ENCODE measurements at regions not wholly inside any gene's neighbourhood (a gene's known extent, or its start where the extent isn't known, plus 50 kb on each side); places are given as distances from the start of the nearest gene placed in this dataset.

- no peaks in the 10 kb centered on the region for H3K36me3 ChIP-seq
- no peak overlapping the region for H3K4me3 ChIP-seq
- TF ChIP-seq CTCF (IDR thresholded peaks at IDR 0.05) (no peak), POLR2A (IDR thresholded peaks at IDR 0.05) (no peak), POLR2AphosphoS5 (IDR thresholded peaks at IDR 0.05) (no peak), EP300 (IDR thresholded peaks at IDR 0.05) (no peak)
- H3K4me1 ChIP-seq = peaks cover 29 to 39% (median 31%) of the 10 kb centered on the region in 4 donors
- no peak overlapping the region for H3K27ac ChIP-seq
- no peaks in the 10 kb centered on the region for H3K27me3 ChIP-seq
- DNase-seq (no peak), ATAC-seq (ENCODE audit: low FRiP score in 2 of 2) (no peak)
- no peaks in the 10 kb centered on the region for H3K9me3 ChIP-seq
- WGBS, 2 donors = 61 to 62% methylated on average over 2 of the region's 2 CpGs
These were observed 421.4 kb downstream of the SHQ1 start for GRCh38 chr3:72426618-72427397.

- H3K9me3 ChIP-seq = peaks cover 0 to 4% (median 0%) of the 10 kb centered on the region in 4 donors
- no peaks in the 10 kb centered on the region for H3K36me3 ChIP-seq
- ATAC-seq (ENCODE audit: low FRiP score in 2 of 2) (no peak), DNase-seq (no peak)
- H3K27ac ChIP-seq = no peak overlapping the region
- TF ChIP-seq CTCF (IDR thresholded peaks at IDR 0.05) (no peak), EP300 (IDR thresholded peaks at IDR 0.05) (no peak), POLR2AphosphoS5 (IDR thresholded peaks at IDR 0.05) (no peak), POLR2A (IDR thresholded peaks at IDR 0.05) (no peak)
- H3K4me3 ChIP-seq = no peak overlapping the region
- WGBS, 2 donors = 89 to 94% methylated on average over 3 of the region's 3 CpGs
- H3K4me1 ChIP-seq = peaks cover 15 to 30% (median 27%) of the 10 kb centered on the region in 4 donors
- H3K27me3 ChIP-seq = no peaks in the 10 kb centered on the region
These were observed 424.6 kb downstream of the SHQ1 start for GRCh38 chr3:72423643-72424042.

GRCh38 chr3:72421786-72422185 lies 426.5 kb downstream of the SHQ1 start:
- ATAC-seq (ENCODE audit: low FRiP score in 2 of 2) (no peak), DNase-seq (no peak)
- H3K27ac ChIP-seq = no peak overlapping the region
- 98 to 100% methylated on average over 2 of the region's 2 CpGs for WGBS, 2 donors
- peaks cover 13 to 27% (median 20%) of the 10 kb centered on the region in 4 donors for H3K4me1 ChIP-seq
- no peaks in the 10 kb centered on the region for H3K36me3 ChIP-seq
- TF ChIP-seq EP300 (IDR thresholded peaks at IDR 0.05) (no peak), POLR2A (IDR thresholded peaks at IDR 0.05) (no peak), CTCF (IDR thresholded peaks at IDR 0.05) (no peak), POLR2AphosphoS5 (IDR thresholded peaks at IDR 0.05) (no peak)
- H3K4me3 ChIP-seq = no peak overlapping the region
- peaks cover 0 to 4% (median 0%) of the 10 kb centered on the region in 4 donors for H3K9me3 ChIP-seq
- H3K27me3 ChIP-seq = no peaks in the 10 kb centered on the region

GRCh38 chr3:72421126-72421525 lies 427.1 kb downstream of the SHQ1 start:
- Histone ChIP-seq H3K4me1 (peaks cover 8 to 20% (median 14%) of the 10 kb centered on the region in 4 donors), H3K9me3 (peaks cover 0 to 4% (median 0%) of the 10 kb centered on the region in 4 donors), H3K4me3 (no peak overlapping the region), H3K36me3 (no peaks in the 10 kb centered on the region), H3K27me3 (no peaks in the 10 kb centered on the region), H3K27ac (no peak overlapping the region)
- 86 to 89% methylated on average over 3 of the region's 3 CpGs for WGBS, 2 donors
- DNase-seq (no peak), ATAC-seq (ENCODE audit: low FRiP score in 2 of 2) (no peak)
- TF ChIP-seq EP300 (IDR thresholded peaks at IDR 0.05) (no peak), POLR2A (IDR thresholded peaks at IDR 0.05) (no peak), POLR2AphosphoS5 (IDR thresholded peaks at IDR 0.05) (no peak), CTCF (IDR thresholded peaks at IDR 0.05) (no peak)

GRCh38 chr3:72418856-72419255 lies 429.4 kb downstream of the SHQ1 start:
- WGBS, 2 donors = 69 to 73% methylated on average over 8 of the region's 8 CpGs
- H3K4me3 ChIP-seq = no peak overlapping the region
- ATAC-seq (ENCODE audit: low FRiP score in 2 of 2) (no peak), DNase-seq (no peak)
- peak overlapping the region in 1 of 4 donors; percentile 59 for H3K27ac ChIP-seq
- H3K36me3 ChIP-seq = no peaks in the 10 kb centered on the region
- peaks cover 0 to 4% (median 0%) of the 10 kb centered on the region in 4 donors for H3K9me3 ChIP-seq
- TF ChIP-seq POLR2AphosphoS5 (IDR thresholded peaks at IDR 0.05) = no peak
- no peak for TF ChIP-seq POLR2A (IDR thresholded peaks at IDR 0.05)
- no peak for TF ChIP-seq EP300 (IDR thresholded peaks at IDR 0.05)
- no peak for TF ChIP-seq CTCF (IDR thresholded peaks at IDR 0.05)
- no peaks in the 10 kb centered on the region for H3K27me3 ChIP-seq
- H3K4me1 ChIP-seq = peaks cover 0 to 17% (median 9%) of the 10 kb centered on the region in 4 donors
